Fibroblast of the aortic adventitia (primary cell): ENCODE measurements at regions not wholly inside any gene's neighbourhood (a gene's known extent, or its start where the extent isn't known, plus 50 kb on each side); places are given as distances from the start of the nearest gene placed in this dataset.

Experiments
- DNase-seq: peaks from one replicate; pipeline ENCODE4 v3.0.0-alpha.2; 2010; ENCODE audit warnings: low read depth
- H3K4me3 ChIP-seq: 2 replicates; pipeline ENCODE4 v1.5.1; 2011; ENCODE audit warnings: low read depth, mild to moderate bottlenecking, control low read depth, low read length, moderate library complexity
- TF ChIP-seq, protein P1 (sequence below): IDR thresholded peaks from 2 replicates; pipeline ENCODE4 v1.5.1; 2011; ENCODE audit warnings: mild to moderate bottlenecking, low read length, control low read depth, inconsistent platforms; ENCODE audit not compliant: insufficient read depth

DNA sequence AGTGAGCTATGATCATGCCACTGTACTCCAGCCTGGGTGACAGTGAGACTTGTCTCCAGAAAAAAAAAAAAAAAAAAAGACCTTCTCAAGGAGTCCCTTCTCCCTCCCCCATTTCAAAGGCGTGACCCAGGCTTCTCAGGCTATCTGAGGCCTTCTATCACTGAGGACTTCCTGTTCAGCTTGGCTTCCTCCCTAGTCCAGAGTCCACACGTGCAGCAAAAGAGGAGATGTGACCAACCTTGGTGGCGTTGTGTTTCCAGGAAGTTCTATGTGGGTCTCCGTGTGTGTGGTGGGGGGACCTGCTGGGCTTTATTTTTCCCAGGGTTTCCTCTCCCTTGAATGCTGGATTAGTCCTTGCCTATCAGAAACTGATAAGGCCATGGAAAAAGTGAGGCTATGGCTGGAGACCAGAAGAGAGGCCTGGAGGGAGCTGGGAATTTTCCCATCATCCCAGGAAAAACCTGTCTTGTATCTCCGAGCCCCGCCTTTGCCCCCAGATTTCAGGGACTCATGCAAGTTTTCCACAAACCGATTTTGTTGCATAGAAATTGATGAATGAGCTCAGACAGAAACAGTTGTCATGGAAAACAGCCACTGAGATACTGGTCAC lies 148.1 kb downstream of the SALL1 start:
- no peak for DNase-seq
- TF ChIP-seq, protein P1, sequence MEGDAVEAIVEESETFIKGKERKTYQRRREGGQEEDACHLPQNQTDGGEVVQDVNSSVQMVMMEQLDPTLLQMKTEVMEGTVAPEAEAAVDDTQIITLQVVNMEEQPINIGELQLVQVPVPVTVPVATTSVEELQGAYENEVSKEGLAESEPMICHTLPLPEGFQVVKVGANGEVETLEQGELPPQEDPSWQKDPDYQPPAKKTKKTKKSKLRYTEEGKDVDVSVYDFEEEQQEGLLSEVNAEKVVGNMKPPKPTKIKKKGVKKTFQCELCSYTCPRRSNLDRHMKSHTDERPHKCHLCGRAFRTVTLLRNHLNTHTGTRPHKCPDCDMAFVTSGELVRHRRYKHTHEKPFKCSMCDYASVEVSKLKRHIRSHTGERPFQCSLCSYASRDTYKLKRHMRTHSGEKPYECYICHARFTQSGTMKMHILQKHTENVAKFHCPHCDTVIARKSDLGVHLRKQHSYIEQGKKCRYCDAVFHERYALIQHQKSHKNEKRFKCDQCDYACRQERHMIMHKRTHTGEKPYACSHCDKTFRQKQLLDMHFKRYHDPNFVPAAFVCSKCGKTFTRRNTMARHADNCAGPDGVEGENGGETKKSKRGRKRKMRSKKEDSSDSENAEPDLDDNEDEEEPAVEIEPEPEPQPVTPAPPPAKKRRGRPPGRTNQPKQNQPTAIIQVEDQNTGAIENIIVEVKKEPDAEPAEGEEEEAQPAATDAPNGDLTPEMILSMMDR = no peak

DNA sequence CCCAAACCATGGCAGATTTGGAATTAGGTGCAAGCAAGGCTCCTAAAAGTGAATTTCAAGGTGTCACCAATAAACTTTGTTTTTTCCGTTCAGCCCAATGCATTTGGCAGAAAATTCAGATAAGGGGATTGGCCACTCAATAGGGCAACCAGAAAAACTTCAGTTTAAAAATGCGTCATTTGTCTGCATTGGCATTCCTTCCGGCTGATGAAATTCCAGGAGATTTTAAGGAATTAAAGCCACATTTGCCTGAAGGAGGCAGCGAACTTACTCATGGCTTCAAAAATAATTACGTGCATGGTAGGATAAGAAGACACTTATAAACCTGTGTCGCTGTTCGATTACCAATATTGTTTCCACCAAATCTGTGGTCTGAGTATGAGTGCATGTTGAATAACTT lies 151.9 kb downstream of the SALL1 start:
- no peak overlapping the region for H3K4me3 ChIP-seq
- TF ChIP-seq, protein P1 = no peak
- DNase-seq = peak; percentile 1

More for the DNA sequence above, 148.1 kb downstream of the SALL1 start:
- H3K4me3 ChIP-seq = no peak overlapping the region

DNA sequence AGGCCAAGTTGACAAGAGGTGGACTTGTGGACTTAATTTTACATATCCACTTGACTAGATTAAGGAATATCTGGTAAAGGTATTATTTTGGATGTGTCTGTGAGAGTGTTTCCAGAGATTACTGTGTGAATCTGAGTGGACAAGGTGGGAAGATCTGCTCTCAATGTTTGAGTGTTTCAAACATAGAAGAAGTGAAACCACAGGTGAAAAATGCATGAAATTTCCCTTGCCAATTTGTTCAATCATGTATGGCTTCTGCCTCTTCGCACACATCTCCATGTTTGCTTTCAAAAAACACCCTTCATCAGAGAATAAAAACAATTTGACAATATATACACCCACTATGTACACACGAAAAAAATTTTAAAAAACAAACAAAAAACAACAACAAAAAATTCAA lies 152.7 kb downstream of the SALL1 start:
- DNase-seq = no peak
- TF ChIP-seq, protein P1 = no peak
- H3K4me3 ChIP-seq = no peak overlapping the region

DNA sequence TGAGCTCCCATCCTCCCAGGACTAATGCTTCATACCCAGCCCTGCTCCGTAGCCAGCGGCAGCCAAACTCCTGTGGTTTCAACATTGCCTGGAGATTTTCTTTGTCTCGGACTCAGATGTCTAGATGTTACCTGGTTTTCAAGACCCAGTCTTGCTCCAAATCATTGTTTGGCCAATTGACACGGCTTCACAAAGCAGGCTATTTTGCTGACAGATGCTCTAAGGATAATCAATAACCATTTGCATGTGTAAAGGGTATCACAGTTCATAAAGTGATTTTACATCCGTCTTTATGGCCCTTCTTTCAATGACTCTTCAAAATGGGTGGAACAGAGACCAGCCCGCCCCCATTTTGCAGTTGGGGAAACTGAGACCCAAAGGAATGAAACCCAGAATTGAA lies 153.4 kb downstream of the SALL1 start:
- TF ChIP-seq, protein P1 = no peak

DNA sequence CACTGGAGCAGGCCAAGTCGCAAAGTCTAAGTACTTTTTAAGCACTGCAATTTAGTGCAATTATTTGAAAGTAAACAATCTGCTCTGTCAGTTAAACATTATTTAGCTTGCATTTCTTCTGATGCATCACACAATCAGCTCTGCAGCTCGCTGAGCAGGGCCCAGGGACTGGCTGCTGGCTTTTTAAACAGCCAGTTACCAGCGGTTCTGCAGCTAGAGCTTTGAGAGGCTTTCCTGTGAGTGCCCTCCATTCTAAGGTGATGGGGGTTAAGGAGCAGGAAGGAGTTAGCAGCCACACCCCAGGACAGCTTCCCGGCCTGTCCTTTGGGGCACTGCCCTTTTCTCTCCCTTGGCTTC lies 154.3 kb downstream of the SALL1 start:
- no peak for DNase-seq
- no peak overlapping the region for H3K4me3 ChIP-seq
- TF ChIP-seq, protein P1 = no peak

More for the DNA sequence above, 153.4 kb downstream of the SALL1 start:
- no peak for DNase-seq
- H3K4me3 ChIP-seq = no peak overlapping the region

DNA sequence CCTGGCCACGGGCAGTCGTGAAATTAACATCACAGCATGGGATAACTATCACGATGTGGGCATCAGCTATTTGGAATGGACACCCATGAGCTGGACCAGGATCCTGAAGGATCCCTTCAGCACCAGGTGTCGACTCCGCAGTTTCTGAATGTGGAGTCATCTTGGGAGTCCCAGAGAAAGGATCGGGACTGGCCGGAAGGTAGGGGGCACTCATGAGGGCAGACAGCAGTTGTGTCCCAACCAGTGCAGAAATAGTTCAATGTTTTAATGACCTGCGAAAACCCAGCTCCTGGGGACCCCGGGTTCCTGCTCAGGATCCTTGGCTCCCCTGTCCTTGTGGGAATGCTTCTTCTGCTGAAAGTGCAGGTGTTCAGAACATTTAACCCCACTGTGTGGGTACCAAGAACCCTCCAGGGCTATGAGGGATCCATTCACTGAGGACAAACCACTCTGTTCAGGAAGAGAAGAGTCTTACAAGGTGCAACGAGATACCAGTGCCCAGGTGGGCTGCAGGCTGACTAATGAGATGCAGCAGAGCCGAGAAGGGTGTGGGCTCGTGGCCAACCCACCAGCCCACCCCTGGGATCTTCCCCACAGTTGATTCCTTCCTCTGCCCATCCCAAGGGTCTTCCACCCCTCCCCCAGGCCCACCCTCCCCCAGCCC lies 154.8 kb downstream of the SALL1 start:
- no peak overlapping the region for H3K4me3 ChIP-seq
- TF ChIP-seq, protein P1 = no peak
- no peak for DNase-seq
